ENCODE measurements at regions not wholly inside any gene's neighbourhood (a gene's known extent, or its start where the extent isn't known, plus 50 kb on each side); places are given as distances from the start of the nearest gene placed in this dataset.
A peak's percentile ranks its signal among the peaks of the same experiment; 100 is the strongest.
"Not testable (repeated sequence)": the region's sequence is repeated elsewhere in the genome, so short reads cannot be mapped to it uniquely, and the experiment has no call there.

GRCh38 chr11:103811870-103812455, 224.5 kb upstream of the DDI1 start:
- Histone ChIP-seq H3K9me3 (ENCODE audit: low read depth) (no peaks in the 10 kb centered on the region), H3K27ac (no peak overlapping the region), H3K4me3 (no peak overlapping the region), H2AFZ (replicated peaks) (no peak overlapping the region), H3F3A (ENCODE audit: low read depth) (no peaks in the 10 kb centered on the region), H3K4me2 (no peak overlapping the region), H3K4me1 (no peaks in the 10 kb centered on the region), H3K9ac (no peak overlapping the region), H3K36me3 (no peaks in the 10 kb centered on the region), H3K79me2 (ENCODE audit: low read depth) (no peaks in the 10 kb centered on the region), H3K27me3 (no peaks in the 10 kb centered on the region), H4K20me1 (ENCODE audit: low read depth) (no peaks in the 10 kb centered on the region)
- Mint-ChIP-seq H3K27ac (no peak overlapping the region), H3K4me1 (peaks cover 12% of the 10 kb centered on the region), H3K9me3 (peaks cover 9% of the 10 kb centered on the region), H3K27me3 (ENCODE audit: insufficient read depth, low read depth) (no peaks in the 10 kb centered on the region), H3K36me3 (no peaks in the 10 kb centered on the region), H3K4me3 (no peak overlapping the region)
- DNase-seq (ENCODE audit: low spot score): no peak
- TF ChIP-seq CTCF (IDR thresholded peaks at IDR 0.05) (no peak), EZH2 (IDR thresholded peaks at IDR 0.05) (no peak), EZH2phosphoT487 (IDR thresholded peaks at IDR 0.05) (no peak)

GRCh38 chr11:103812680-103813079, 223.8 kb upstream of the DDI1 start:
- H3K4me3 ChIP-seq: no peak overlapping the region
- H3K9me3 ChIP-seq (ENCODE audit: low read depth): no peaks in the 10 kb centered on the region
- H3K36me3 Mint-ChIP-seq: no peaks in the 10 kb centered on the region
- no peaks in the 10 kb centered on the region for H4K20me1 ChIP-seq (ENCODE audit: low read depth)
- H3K27ac ChIP-seq: no peak overlapping the region
- H3K36me3 ChIP-seq: no peaks in the 10 kb centered on the region
- no peak overlapping the region for H2AFZ ChIP-seq (replicated peaks)
- no peaks in the 10 kb centered on the region for H3K4me1 ChIP-seq
- H3K27ac Mint-ChIP-seq: peak overlapping the region; percentile 44
- no peak for TF ChIP-seq CTCF (IDR thresholded peaks at IDR 0.05)
- no peaks in the 10 kb centered on the region for H3K79me2 ChIP-seq (ENCODE audit: low read depth)
- H3K4me3 Mint-ChIP-seq: no peak overlapping the region
- H3F3A ChIP-seq (ENCODE audit: low read depth): no peaks in the 10 kb centered on the region
- H3K9me3 Mint-ChIP-seq: peaks cover 9% of the 10 kb centered on the region
- H3K4me2 ChIP-seq: no peak overlapping the region
- no peak for DNase-seq (ENCODE audit: low spot score)
- H3K4me1 Mint-ChIP-seq: peaks cover 12% of the 10 kb centered on the region
- no peak overlapping the region for H3K9ac ChIP-seq
- no peaks in the 10 kb centered on the region for H3K27me3 Mint-ChIP-seq (ENCODE audit: insufficient read depth, low read depth)
- no peaks in the 10 kb centered on the region for H3K27me3 ChIP-seq

GRCh38 chr11:103820345-103820744, 216.1 kb upstream of the DDI1 start:
- H3K36me3 ChIP-seq; DNase-seq (ENCODE audit: low spot score); H3K79me2 ChIP-seq (ENCODE audit: low read depth); H3K4me1 ChIP-seq; H3K4me2 ChIP-seq; H3K27ac Mint-ChIP-seq; H3K4me3 ChIP-seq; H4K20me1 ChIP-seq (ENCODE audit: low read depth); H3K27me3 ChIP-seq; H3K27ac ChIP-seq; H3K9me3 ChIP-seq (ENCODE audit: low read depth); H3K9ac ChIP-seq; H3F3A ChIP-seq (ENCODE audit: low read depth); H3K36me3 Mint-ChIP-seq; H3K4me1 Mint-ChIP-seq; H3K27me3 Mint-ChIP-seq (ENCODE audit: insufficient read depth, low read depth); H2AFZ ChIP-seq (replicated peaks); H3K4me3 Mint-ChIP-seq: not testable (repeated sequence)
- peaks cover 21% of the 10 kb centered on the region for H3K9me3 Mint-ChIP-seq

- Histone ChIP-seq H3K9me3 (ENCODE audit: low read depth) (no peaks in the 10 kb centered on the region), H2AFZ (replicated peaks) (no peak overlapping the region), H3K9ac (no peak overlapping the region), H3K36me3 (no peaks in the 10 kb centered on the region), H3K4me1 (no peaks in the 10 kb centered on the region), H3K27ac (no peak overlapping the region), H4K20me1 (ENCODE audit: low read depth) (no peaks in the 10 kb centered on the region), H3K27me3 (no peaks in the 10 kb centered on the region), H3K4me2 (no peak overlapping the region), H3K4me3 (no peak overlapping the region), H3K79me2 (ENCODE audit: low read depth) (no peaks in the 10 kb centered on the region), H3F3A (ENCODE audit: low read depth) (no peaks in the 10 kb centered on the region)
- H3K4me1 Mint-ChIP-seq: no peaks in the 10 kb centered on the region
- no peaks in the 10 kb centered on the region for H3K36me3 Mint-ChIP-seq
- H3K27me3 Mint-ChIP-seq (ENCODE audit: insufficient read depth, low read depth): no peaks in the 10 kb centered on the region
- no peak for DNase-seq (ENCODE audit: low spot score)
- no peak overlapping the region for H3K27ac Mint-ChIP-seq
- TF ChIP-seq CTCF (IDR thresholded peaks at IDR 0.05) (no peak), EZH2phosphoT487 (IDR thresholded peaks at IDR 0.05) (no peak), EZH2 (IDR thresholded peaks at IDR 0.05) (no peak)
- no peak overlapping the region for H3K4me3 Mint-ChIP-seq
- peaks cover 12% of the 10 kb centered on the region for H3K9me3 Mint-ChIP-seq
These were observed 212.3 kb upstream of the DDI1 start for GRCh38 chr11:103824116-103824515.
